HCT116 (cell line): ENCODE measurements at regions not wholly inside any gene's neighbourhood (a gene's known extent, or its start where the extent isn't known, plus 50 kb on each side); places are given as distances from the start of the nearest gene placed in this dataset.

Experiments
- ATAC-seq: fragments of 200-7000 bp; cut with Tn5 transposase; 2 replicates; pipeline ENCODE4 v1.9.1; 2020; ENCODE audit warnings: mild to moderate bottlenecking, moderate library complexity
- BruUV-seq: library from RNA; stranded (reverse); fragments of 400-500 nt; replicated peaks from 2 replicates; lab custom pipeline; 2021; lab: Mats Ljungman, UMichigan
- CTCF ChIA-PET: fragments of 300-600 bp; sonication (Branson Sonifier 250); formaldehyde crosslinking; loops from one replicate; lab custom pipeline; 2021; ENCODE audit warnings: antibody characterized with exemption; lab: Charles Lee
- POLR2A ChIA-PET: fragments of 300-600, 350-600 bp; sonication (Branson Sonifier 250); formaldehyde crosslinking; loops from one replicate; lab custom pipeline; 2021; ENCODE audit warnings: antibody characterized with exemption; lab: Charles Lee
- RAD21 ChIA-PET, 2 experiments: fragments of 300-600 bp; sonication (Branson Sonifier 250); formaldehyde crosslinking; loops; one replicate each; lab custom pipeline; 2023; ENCODE audit warnings: low total read pairs in 2 of 2; ENCODE audit not compliant: uncharacterized antibody in 2 of 2, unreplicated experiment in 2 of 2, low non-redundant PET in 1 of 2; lab: Charles Lee
- DNase-seq: peaks from one replicate; pipeline ENCODE4 v3.0.0-alpha.2; 2010; ENCODE audit warnings: low read depth, low spot score
- H2AFZ ChIP-seq: fragments of 200-600 bp; shearing (Covaris generic), sonication (generic); 2 replicates; pipeline ENCODE4 v1.6.1; 2017; ENCODE audit warnings: low read depth, mixed run types, mixed read lengths, antibody characterized with exemption, low read length; ENCODE audit not compliant: poor library complexity, severe bottlenecking
- H3K27ac ChIP-seq: 2 replicates; pipeline ENCODE4 v1.5.1; 2012; ENCODE audit warnings: low read depth, low read length
- H3K27me3 ChIP-seq: fragments of 200-600 bp; sonication (generic); 2 replicates; pipeline ENCODE4 v1.6.1; 2016; ENCODE audit warnings: mixed run types, low read length, mixed read lengths; ENCODE audit not compliant: insufficient read depth
- H3K36me3 ChIP-seq, 2 experiments: fragments of 200-500 bp in 1 of 2; fragments of 200-600 bp in 1 of 2; sonication (Bioruptor generic) in 1 of 2; sonication (generic) in 1 of 2; 2 replicates each; pipeline versions ENCODE4 v1.5.1 to v1.6.1; 2014 to 2016; ENCODE audit warnings: low read length in 2 of 2, inconsistent platforms in 1 of 2, mixed read lengths in 1 of 2, mixed run types in 1 of 2; ENCODE audit not compliant: insufficient read depth in 2 of 2, control insufficient read depth in 1 of 2
- H3K4me1 ChIP-seq, 2 experiments: fragments of 200-600 bp in 1 of 2; sonication (generic) in 1 of 2; 2 replicates each; pipeline versions ENCODE4 v1.5.1 to v1.6.1; 2012 to 2017; ENCODE audit warnings: low read length in 2 of 2, inconsistent platforms in 1 of 2, mild to moderate bottlenecking in 1 of 2, mixed read lengths in 1 of 2, mixed run types in 1 of 2, moderate library complexity in 1 of 2; ENCODE audit not compliant: insufficient read depth in 2 of 2, control insufficient read depth in 1 of 2
- H3K4me2 ChIP-seq: fragments of 200-600 bp; sonication (generic); 2 replicates; pipeline ENCODE4 v1.6.1; 2017; ENCODE audit warnings: mixed run types, low read length, mixed read lengths
- H3K4me3 ChIP-seq, 2 experiments: fragments of 200-600 bp in 1 of 2; sonication (generic) in 1 of 2; replicated peaks in 1 of 2; 2 replicates each; pipeline ENCODE4 v1.5.1; 2011 to 2016; ENCODE audit warnings: low read length in 2 of 2, control low read depth in 1 of 2, low read depth in 1 of 2, mild to moderate bottlenecking in 1 of 2, mixed read lengths in 1 of 2, mixed run types in 1 of 2
- H3K79me2 ChIP-seq: fragments of 200-600 bp; sonication (generic); 2 replicates; pipeline ENCODE4 v1.6.1; 2017; ENCODE audit warnings: mild to moderate bottlenecking, mixed run types, low read length, moderate library complexity, mixed read lengths; ENCODE audit not compliant: insufficient read depth
- H3K9ac ChIP-seq: fragments of 200-600 bp; sonication (generic); 2 replicates; pipeline ENCODE4 v1.6.1; 2016; ENCODE audit warnings: low read length, mixed read lengths
- H3K9me2 ChIP-seq: fragments of 200-600 bp; sonication (generic), shearing (Covaris generic); 2 replicates; pipeline ENCODE4 v1.6.1; 2017; ENCODE audit warnings: mixed run types, mild to moderate bottlenecking, moderate library complexity; ENCODE audit not compliant: insufficient read depth
- H3K9me3 ChIP-seq, 2 experiments: fragments of 200-500 bp in 1 of 2; fragments of 200-600 bp in 1 of 2; sonication (Bioruptor generic) in 1 of 2; sonication (generic) in 1 of 2; 2 replicates each; pipeline ENCODE4 v1.6.1; 2014 to 2017; ENCODE audit warnings: low read length in 2 of 2, mixed read lengths in 2 of 2, inconsistent platforms in 1 of 2, low read depth in 1 of 2, mild to moderate bottlenecking in 1 of 2, mixed run types in 1 of 2, moderate library complexity in 1 of 2; ENCODE audit not compliant: control insufficient read depth in 1 of 2, insufficient read depth in 1 of 2
- H4K20me1 ChIP-seq: fragments of 200-600 bp; sonication (generic), shearing (Covaris generic); 2 replicates; pipeline ENCODE4 v1.6.1; 2017; ENCODE audit warnings: mixed run types, mild to moderate bottlenecking, moderate library complexity; ENCODE audit not compliant: insufficient read depth
- CBX3 ChIP-seq: IDR thresholded peaks from 2 replicates; pipeline ENCODE4 v1.6.1; 2012; ENCODE audit warnings: low read depth
- CEBPB ChIP-seq: IDR thresholded peaks from 2 replicates; pipeline ENCODE4 v1.6.1; 2012; ENCODE audit warnings: low read depth
- EGR1 ChIP-seq: IDR thresholded peaks from 2 replicates; pipeline ENCODE4 v1.6.1; 2012; ENCODE audit warnings: low read depth
- ELF1 ChIP-seq: IDR thresholded peaks from 2 replicates; pipeline ENCODE4 v1.6.1; 2012; ENCODE audit warnings: low read depth, borderline replicate concordance
- EZH2 ChIP-seq: fragments of 200-600 bp; sonication (generic); IDR thresholded peaks from 2 replicates; pipeline ENCODE4 v1.6.1; 2017; ENCODE audit warnings: antibody characterized with exemption, mixed run types
- EZH2phosphoT487 ChIP-seq: fragments of 200-600 bp; IDR thresholded peaks from 2 replicates; pipeline ENCODE4 v1.6.1; 2018; ENCODE audit warnings: antibody characterized with exemption, borderline replicate concordance
- POLR2A ChIP-seq: IDR thresholded peaks from 2 replicates; pipeline ENCODE4 v1.7.0; 2011; ENCODE audit warnings: borderline replicate concordance; ENCODE audit not compliant: insufficient read depth, insufficient read length; ENCODE audit errors: extremely low read depth
- POLR2AphosphoS5 ChIP-seq: IDR thresholded peaks from 2 replicates; pipeline ENCODE4 v1.6.1; 2011; ENCODE audit warnings: mild to moderate bottlenecking, low read depth, low read length, moderate library complexity
- RAD21 ChIP-seq: IDR thresholded peaks from 2 replicates; pipeline ENCODE4 v1.6.1; 2012; ENCODE audit warnings: low read depth, mild to moderate bottlenecking
- SP1 ChIP-seq: IDR thresholded peaks from 2 replicates; pipeline ENCODE4 v1.6.1; 2012; ENCODE audit warnings: low read depth
- SRF ChIP-seq: IDR thresholded peaks from 2 replicates; pipeline ENCODE4 v1.6.1; 2012; ENCODE audit warnings: low read depth
- YY1 ChIP-seq: IDR thresholded peaks from 2 replicates; pipeline ENCODE4 v1.6.1; 2011; ENCODE audit warnings: low read length, low read depth, moderate library complexity, mild to moderate bottlenecking; ENCODE audit not compliant: insufficient replicate concordance; ENCODE audit errors: extremely low read depth
- ZFX ChIP-seq: fragments of 450-650 bp; IDR thresholded peaks from 2 replicates; pipeline ENCODE4 v1.6.1; 2017
- intact Hi-C: fragments of 100-400 bp; cut with micrococcal nuclease; formaldehyde crosslinking; loops from 2 replicates; pipeline ENCODE4 v1.10.0; 2022
- TF ChIP-seq, protein P1 (sequence below): IDR thresholded peaks from 2 replicates; pipeline ENCODE4 v1.6.1; 2011; ENCODE audit warnings: mild to moderate bottlenecking, low read length, moderate library complexity; ENCODE audit not compliant: insufficient replicate concordance; ENCODE audit errors: extremely low read depth

DNA sequence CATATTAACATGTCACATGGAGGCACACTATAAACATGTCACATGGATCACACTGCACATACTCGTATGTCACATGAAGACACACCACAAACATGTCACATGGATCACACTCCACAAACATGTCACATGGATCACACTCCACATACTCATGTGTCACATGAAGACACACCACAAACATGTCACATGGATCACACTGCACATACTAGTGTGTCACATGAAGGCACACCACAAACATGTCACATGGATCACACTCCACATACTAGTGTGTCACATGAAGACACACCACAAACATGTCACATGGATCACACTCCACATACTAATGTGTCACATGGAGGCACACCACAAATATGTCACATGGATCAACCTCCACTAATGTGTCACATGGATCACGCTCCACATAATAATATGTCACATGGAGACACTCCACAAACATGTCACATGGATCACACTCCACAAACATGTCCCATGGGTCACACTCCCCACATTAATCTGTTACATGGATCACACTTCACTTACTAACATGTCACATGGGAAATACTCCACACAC is 195.6 kb upstream of the PFKP start:
- ATAC-seq: no peak
- Histone ChIP-seq H2AFZ (no peak overlapping the region), H3K4me1 (no peaks in the 10 kb centered on the region), H3K4me3 (no peak overlapping the region), H3K79me2 (no peaks in the 10 kb centered on the region), H3K9ac (no peak overlapping the region), H4K20me1 (no peaks in the 10 kb centered on the region), H3K36me3 (no peaks in the 10 kb centered on the region), H3K9me3 (no peaks in the 10 kb centered on the region), H3K27ac (no peak overlapping the region), H3K9me2 (no peaks in the 10 kb centered on the region)
- ChIA-PET CTCF (no interaction called here), RAD21 (no interaction called here)
- intact Hi-C loops: loop anchor here (5.0 kb wide), 1 partner anchor 1234 kb away; no protein-coding TSS in a partner anchor
- BruUV-seq: no TSS peak
- TF ChIP-seq POLR2A (no peak), RAD21 (no peak), ZFX (no peak), CEBPB (no peak), SP1 (no peak), YY1 (no peak), ELF1 (no peak), CBX3 (no peak), EGR1 (no peak), SRF (no peak), EZH2 (no peak), EZH2phosphoT487 (no peak), POLR2AphosphoS5 (no peak)
- TF ChIP-seq, protein P1, sequence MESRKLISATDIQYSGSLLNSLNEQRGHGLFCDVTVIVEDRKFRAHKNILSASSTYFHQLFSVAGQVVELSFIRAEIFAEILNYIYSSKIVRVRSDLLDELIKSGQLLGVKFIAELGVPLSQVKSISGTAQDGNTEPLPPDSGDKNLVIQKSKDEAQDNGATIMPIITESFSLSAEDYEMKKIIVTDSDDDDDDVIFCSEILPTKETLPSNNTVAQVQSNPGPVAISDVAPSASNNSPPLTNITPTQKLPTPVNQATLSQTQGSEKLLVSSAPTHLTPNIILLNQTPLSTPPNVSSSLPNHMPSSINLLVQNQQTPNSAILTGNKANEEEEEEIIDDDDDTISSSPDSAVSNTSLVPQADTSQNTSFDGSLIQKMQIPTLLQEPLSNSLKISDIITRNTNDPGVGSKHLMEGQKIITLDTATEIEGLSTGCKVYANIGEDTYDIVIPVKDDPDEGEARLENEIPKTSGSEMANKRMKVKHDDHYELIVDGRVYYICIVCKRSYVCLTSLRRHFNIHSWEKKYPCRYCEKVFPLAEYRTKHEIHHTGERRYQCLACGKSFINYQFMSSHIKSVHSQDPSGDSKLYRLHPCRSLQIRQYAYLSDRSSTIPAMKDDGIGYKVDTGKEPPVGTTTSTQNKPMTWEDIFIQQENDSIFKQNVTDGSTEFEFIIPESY: no peak
- TF ChIP-seq, all 23 proteins: peak for 0
- no peak for DNase-seq
- Histone ChIP-seq H3K27me3 (peaks cover 22% of the 10 kb centered on the region), H3K4me2 (no peak overlapping the region)
- POLR2A ChIA-PET: no interaction called here
